ENCODE measurements at regions not wholly inside any gene's neighbourhood (a gene's known extent, or its start where the extent isn't known, plus 50 kb on each side); places are given as distances from the start of the nearest gene placed in this dataset.

DNA sequence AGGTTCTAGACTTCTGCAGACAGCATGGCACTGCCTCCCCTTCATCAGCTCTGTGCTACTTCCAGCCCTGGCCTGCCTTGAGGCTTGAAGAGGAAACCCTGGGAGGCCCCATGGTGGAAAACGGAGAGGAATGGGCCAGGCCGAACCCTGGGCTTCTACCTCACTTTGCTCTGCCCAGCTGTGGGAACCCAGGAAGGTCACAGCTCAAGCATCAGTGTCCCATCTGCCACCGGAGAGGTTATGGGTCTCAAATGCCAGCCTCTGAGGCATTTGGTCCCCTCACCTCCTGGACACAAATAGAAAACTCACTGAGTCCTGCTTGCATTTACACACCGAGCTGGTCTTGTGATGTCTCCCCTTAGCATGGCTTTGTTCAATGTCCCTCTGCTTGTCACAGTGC is 80.1 kb upstream of the ALDH1B1 start:
- DNase-seq, result no peak

DNA sequence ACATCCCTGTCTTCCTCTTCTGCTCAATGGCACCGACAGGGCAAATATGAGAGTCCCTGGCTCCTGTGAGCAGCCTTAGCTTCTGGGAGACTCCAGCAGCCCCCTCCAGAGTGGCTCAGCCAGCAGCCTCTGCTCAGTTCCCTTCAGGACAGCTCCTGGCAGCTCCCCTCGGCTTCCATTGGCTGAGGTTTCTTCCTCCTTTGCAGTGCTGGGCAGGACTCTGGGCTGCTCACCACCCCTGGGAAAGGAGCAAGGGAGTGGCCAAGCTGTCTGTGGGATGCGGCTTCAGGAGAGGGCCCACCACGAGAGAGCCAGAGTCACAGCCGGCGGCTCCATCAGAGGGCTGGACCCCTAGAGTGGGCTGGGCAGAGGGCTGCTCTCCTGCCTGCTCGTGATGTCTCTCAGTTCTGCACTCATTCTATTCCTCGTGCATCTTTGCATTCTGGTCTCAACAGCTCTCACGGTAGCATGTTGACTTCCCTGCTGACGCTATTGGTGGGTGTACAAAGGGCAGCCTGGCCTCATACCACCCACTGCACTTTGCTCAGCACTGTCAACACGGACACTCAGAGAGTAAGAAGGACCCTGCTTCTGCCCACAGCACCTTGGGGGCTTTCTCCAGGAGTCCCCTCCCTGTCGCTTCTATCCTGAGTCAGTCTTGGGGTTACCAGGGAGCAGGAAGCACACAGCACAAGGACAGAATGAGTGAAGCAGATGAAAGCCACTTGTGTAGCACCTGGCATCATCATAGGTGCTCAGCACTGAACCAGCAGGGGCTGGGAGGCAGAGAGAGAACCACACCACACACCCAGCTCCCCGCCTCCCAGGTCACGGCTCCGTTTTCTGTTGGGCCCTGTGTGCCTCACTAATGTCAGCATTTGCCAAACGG is 80.9 kb upstream of the ALDH1B1 start:
- no peak for DNase-seq

DNA sequence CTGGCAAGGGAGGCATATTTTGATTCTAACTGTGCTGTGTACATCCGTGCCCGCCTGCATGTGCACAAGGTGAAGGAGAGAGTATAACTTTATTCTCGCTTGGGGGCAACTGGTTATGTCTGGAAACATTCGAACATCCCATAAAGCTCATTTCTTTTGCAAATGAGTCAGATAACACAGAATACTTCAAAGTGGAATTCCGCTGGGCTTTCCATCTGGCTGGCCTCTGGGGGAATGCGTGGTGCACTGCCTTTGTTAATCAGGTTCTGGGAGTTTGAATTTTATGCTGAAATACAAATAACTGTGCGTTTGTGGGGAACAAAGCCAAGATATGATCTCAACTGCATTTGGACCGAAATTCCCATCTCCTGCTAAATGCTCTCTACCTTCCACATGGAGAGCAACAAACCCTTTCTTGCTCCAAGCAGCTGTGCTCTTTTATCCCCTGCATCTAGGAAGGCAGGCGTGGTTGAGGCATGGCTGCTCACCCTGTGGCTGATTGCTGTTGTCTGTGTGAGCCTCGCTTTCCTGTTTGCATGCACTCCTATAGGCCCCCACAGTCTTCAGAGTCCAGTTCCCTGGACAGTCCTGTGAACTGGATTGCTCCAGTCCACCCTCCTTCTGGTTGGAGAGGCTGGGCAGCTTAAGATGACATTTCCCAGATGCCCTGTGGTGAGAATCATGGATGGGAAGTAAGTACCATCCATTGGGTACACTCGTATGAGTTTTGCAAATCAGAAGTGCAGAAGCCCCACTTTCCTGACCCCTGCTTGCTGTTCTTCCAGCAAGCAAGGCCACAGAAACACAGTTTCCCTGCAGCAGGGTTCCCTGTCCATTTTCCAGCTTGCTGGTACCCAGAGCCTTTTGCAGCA is 82.9 kb upstream of the ALDH1B1 start:
- no peak for DNase-seq

DNA sequence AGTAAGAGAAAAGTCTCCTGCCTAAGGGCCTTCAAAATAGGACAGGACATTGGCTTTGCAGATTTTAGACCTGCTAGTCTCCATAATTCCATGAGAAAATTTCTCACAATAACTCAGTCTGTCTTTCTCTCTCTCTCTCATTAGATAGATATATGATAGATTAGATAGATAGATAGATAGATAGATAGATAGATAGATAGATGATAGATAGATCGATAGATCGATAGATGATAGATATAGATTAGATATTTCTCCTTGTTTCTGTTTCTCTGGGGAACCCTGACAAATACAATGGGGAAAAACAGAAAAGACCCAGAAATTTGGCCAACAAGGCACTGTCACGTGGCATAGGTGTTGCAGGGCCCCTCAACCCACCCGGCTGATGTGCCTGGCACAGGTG is 84.4 kb upstream of the ALDH1B1 start:
- no peak for DNase-seq

DNA sequence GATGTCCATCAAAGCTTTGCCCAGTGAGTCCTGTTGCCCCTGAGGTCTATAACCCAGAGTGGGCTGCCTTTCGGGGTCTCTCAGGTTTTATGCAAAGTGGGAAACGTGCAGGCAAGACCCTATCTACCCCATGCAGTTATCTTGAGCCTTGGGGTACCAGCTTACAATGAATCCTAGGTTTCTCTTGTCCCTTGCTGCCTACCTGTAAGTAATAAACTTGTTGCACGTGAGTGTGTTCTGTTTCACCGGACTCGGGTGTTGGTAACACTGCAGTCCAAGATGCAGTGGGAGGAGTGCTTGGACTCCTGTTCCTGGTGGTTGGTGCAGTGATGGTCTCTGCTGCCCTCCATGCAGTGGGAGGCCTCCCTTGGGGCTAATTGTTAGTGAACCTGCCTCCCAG is 85.6 kb upstream of the ALDH1B1 start:
- DNase-seq, result no peak

DNA sequence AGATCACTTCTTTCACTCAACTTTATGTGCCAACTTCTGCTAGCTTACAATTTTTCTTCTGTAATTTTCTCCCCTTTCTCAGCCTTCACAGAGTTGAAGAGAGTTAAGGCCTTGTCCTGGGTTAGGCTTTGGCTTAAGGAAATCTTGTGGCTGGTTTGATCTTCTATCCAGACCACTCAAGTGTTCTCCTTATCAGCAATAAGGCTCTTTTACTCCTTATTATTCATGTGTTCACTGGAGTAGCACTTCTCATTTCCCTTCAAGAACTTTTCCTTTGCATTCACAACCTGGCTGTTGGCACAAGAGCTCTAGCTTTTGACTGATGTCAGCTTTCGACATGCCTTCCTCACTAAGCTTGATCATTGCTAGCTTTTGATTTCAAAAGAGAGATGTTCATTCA is 86.9 kb upstream of the ALDH1B1 start:
- DNase-seq, result no peak

DNA sequence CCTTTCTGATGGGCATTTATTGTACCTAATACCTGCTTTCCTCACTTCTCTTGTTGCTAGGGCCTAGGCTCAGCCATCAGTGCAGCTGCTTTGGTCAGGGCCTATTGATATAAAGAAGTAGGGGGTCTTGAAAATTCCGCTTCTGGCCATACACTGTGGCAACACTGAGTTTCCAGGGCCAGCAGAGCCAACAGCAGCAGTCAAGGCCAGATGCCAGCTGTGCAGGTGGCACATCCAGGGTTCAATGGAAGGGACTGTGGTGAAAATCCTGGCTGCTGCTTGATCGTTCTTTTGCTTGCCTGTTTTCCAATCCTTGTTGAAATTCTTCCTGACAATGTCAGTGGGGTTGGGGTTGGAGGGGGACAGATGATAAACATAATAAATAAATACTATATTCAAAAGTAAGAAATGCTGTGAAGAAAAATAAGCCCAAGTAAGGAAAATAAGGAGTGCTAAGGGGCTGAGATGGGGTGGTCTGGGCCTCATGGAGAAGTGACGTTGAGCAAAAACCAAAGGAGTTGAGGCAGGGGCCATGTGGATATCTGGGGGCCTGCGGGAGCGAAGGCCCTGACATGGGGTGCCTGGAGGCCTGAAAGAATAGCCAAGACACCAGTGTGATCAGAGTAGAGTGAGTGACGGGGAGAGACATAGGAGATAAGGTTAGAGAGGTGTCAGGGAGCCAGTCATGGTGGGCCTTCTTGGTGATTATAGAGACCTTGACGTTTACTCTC is 91.0 kb upstream of the ALDH1B1 start:
- DNase-seq, result no peak

DNA sequence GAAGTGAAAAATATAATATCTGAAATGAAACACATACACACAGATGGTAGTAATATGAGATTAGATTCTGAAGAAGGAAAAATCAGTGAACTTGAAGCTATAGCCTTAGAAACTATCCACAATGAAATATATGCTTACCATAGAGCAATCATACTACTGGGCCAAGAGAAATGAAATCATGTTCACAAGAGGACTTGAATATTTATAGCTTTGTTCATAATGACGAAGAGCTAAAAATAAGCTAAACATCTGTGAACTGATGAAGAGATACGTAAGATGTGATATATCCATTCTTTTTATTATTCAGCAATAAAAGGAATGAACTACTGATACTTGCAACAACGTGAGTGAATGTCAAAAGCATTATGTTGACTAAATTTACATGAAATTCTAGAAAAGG is 92.6 kb upstream of the ALDH1B1 start:
- no peak for DNase-seq

DNA sequence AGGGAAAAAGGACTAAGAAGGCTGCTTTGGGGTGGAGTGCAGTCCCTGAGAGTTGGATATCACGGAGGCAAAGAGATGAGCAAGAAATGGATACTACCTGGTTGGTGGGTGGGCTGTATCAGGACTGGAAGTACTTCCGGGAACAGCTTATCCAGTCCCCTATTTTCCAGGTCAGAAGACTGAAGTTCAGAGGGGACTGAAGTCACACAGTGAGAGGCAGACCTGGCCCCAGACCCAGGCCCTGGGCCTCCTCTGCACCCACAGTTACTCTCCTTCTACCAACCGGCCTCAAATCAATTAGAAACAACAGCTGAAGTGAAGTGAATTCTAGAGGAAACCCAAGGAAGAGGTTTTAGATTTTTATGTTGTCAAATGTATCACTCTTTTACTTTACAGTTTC is 93.6 kb upstream of the ALDH1B1 start:
- no peak for DNase-seq

DNA sequence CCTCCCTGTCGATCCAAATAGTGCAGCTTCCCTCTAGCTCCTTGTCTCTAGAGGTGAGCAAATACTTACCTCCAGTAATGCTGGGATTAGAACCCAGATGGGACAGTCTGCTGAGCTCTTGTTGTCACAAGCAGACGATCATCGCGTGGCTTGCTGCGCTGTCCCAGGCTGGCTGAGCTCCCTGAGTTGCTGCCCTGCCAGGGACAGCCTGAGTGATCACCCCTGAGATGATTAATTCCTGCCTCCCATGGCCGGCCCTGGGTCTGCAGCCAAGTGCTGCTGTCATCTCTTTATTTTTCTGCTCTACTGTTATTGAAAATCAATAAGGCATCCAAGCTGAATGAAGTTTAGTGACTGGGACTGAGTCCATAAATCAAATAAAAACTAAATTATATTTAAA is 94.0 kb upstream of the ALDH1B1 start:
- DNase-seq, result no peak

DNA sequence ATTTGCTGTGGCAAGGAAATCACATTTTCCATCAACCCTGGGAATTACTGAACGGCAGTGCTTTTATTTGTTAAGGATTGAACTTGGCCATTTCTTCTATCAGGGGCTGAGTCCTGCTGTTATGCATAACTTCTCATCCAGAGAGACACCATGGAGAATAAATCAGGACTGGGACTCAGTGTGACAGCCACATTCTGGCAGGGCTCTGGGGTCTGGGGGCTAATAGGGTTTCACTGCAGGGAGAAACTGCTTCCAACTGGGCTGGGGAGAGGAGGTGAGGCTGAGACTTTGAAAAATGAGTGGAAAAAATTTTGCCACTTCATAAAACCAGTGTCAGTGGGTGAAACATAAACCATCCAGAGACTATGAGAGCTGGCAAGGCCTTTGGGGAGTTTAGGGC is 95.7 kb upstream of the ALDH1B1 start:
- no peak for DNase-seq

DNA sequence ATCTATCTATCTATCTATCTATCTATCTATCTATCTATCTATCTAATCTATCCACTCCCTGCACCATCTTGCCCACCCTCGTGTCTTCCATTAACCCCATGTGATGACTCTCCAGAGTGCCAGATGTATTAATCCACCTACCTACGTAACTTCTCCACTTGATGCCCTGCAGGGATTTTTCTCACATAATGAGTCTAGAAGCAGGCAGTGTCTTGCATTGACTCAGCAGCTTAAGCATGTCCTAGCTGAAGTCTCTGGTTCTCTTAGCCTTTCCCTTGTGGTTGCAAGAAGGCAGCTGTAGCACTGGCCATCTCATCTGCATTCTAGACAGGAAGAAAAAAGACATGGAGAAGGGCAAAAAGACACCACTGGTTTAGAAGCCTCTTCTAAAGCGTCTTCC is 96.7 kb upstream of the ALDH1B1 start:
- DNase-seq, result no peak

DNA sequence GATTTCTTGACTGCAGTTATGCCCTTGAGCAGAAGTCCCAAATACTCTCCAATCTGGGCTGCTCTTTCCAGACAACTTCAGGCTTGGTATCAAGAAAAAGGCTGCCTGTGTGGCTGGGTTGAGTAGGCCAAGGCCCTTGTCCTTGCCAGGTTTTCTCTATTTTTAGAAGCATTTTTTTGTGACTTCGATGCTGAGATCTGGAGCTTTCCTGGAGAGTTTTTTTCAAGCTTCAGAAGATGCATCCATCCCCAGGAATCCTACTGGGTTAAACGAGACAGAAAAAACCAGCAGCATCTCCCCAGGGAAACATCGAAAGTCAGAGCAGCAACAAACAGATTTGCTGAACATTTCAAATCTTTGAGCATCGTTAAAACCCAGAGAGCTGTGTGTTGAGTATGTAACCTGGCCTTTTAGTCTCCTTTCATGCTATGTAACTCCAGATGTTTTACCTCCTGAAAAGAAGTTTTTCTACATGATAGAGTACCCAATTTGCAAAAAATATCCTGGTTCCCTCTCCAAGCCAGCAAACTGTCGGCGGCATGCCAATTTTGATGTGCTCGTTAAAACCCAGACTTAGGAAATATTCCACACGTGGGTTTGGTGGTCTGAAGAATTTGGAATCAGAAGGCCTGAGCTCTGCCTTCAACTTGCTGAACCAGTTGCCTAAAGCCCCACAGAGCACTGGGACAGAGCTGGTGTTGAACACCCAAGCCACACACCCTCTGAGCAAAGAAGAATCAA is 98.1 kb upstream of the ALDH1B1 start:
- no peak for DNase-seq

DNA sequence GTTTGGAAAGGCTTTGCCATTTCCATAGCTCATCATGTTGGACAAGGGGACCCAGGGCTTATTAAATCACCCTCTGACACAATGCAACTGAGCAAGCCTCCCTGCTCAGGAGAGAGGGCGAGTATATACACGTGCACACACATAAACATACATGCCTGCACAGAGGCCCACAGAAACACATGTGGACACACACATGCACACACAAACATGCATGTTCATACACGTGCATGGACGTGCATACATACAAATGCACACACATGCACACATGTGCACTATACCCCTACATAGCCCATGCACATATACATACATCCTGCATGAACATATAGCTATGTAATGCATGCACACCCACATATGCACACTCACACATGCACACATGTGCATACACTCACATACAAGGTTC is 99.5 kb upstream of the ALDH1B1 start:
- no peak for DNase-seq

DNA sequence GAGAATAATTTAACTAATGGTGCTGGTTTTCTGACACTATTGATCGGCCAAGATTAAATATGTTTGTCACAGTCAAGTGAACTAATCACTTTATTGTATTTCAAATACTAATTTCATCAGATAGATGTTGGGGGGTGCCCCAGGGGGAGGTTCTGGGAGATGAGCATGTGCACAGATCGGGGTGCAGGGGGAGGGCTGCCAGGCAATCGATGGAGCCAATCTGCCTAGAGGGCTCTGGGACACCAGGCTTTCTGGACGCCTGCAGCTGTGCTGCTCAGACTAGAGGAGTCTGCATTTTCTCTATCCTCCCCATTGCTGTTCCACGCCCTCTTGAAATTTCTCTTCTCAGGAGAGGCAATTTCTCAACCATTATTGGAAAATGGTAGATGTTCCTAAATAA is 100.0 kb upstream of the ALDH1B1 start:
- DNase-seq, result no peak

DNA sequence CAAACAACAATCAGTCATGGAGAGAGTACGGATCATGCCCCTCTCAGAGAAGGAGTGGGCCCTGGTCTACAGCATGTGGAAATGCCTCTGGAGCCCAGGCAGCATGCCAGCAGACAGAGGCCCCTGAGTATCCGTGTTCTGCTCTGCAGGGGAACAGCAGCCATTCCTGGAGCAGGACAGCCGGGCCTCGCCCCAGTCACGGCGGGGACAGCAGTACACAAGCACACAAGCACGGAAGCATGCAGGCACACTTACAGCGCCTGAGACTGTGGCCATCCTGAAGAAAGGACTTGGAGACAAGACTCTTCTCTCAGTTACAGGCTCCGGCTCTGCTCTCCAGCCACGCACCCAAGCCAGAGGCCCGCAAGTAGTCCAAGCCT is 102.6 kb upstream of the ALDH1B1 start:
- no peak for DNase-seq

DNA sequence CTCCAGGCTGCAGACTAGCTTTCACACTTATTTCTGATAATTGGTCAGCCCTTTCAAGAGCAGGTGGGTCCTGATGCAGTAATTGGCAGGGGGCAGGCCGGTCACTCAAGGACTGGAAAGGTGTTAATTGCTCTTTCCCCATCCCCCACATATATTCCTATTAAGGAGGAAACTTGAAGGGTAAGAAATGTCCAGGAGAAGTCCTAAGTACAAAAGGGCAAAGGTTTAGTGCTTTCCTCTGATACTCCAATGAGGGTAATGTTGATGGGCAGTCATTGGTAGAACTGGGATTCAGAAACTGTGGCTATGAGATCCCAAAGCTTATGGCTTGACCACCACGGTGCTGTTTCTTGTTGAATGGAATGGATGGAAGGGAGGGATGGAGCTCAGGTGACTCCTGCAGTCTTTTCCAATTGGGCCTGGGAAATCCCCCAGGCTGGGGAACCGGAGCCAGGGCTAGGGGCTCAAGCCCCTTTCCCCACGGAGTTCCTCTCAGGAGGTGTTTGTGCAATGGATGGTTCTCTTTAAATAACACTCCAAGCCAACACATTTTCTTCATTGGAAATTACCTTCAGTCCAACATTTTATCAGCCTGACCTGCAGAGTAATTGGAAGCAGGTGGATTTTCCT is 103.2 kb upstream of the ALDH1B1 start:
- no peak for DNase-seq

DNA sequence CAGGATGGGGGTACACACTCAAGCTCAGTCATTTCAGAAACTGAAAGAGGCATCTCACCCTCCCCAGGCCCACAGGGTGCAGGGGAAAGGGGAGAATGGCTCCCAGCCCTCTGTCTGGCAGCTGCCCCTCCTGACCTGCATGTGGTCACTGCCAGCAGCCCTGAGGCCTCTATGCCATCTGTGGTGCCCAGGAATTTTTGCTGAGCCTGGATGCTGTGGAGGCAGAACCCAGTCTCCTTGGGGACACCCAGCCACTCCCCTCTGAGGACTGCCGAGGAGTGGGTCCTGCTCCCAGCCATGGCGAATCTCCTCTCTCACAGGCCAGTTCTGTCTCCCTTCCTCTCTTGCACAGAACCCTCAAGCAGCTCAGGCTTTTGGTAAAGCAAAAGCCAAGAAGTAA is 104.0 kb upstream of the ALDH1B1 start:
- DNase-seq, result no peak

DNA sequence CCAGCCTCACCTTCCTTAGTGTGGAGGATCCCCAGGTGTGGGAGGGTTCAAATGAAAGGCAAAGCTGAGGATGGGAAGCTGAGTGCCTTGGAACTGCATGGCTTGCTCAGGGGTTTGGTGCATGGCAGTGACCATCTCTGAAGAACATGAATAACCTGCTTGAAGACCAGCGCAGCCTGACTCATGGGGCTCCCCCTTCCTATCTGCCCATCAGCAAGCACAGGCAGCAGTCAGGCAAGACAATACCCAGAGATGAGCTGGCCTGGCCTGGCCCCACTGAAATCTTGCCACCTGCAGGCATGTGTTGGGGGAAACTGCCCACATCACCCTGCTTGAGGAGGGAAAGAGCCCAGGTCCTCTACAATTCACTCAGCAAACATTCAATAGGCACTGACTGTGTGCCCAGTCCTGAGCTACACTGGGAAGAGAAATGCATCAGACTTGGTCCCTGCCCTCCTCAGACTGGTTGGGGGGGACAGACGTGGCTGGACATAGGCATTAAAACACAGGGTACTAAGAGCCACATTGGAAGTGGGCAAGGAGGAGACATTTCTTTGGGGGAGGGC is 105.0 kb upstream of the ALDH1B1 start:
- DNase-seq, result no peak

DNA sequence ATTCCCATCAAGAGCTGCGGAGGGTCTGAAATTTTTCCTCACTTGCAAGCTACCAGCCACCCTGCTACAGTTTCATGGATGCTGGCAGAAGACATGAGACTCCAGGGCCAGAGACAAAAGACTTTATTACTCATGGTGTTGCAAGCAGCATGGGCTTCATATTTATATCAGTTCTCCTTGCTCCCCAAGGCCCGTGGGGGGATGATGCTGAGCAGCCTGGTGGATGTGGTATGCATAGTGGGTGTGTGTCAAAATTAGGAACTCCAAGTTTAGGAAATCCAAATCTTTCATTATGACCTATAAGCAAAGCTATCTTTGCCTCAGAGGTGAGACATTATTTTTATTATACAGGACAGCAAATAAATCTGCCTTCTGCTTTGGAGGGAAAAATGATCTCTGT is 105.7 kb upstream of the ALDH1B1 start:
- no peak for DNase-seq

DNA sequence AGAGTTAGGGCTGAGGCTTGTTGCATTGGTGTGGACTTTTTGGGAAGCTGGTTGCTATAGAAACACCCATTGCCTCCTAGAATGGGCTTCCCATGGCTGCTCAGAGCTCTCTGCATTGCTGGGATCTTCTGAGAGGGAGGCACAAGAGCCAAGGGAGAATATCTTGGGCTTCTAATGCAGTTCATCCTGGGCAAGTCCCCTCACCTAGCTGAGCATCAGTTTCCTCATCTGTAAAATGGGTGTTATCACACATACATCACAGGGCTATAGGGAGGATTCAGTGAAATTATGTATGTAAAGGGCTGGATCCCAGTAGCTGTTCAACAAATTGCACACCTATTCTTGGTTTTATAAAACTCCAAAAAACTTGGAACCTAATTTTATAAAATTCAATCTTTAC is 106.1 kb upstream of the ALDH1B1 start:
- DNase-seq, result no peak

DNA sequence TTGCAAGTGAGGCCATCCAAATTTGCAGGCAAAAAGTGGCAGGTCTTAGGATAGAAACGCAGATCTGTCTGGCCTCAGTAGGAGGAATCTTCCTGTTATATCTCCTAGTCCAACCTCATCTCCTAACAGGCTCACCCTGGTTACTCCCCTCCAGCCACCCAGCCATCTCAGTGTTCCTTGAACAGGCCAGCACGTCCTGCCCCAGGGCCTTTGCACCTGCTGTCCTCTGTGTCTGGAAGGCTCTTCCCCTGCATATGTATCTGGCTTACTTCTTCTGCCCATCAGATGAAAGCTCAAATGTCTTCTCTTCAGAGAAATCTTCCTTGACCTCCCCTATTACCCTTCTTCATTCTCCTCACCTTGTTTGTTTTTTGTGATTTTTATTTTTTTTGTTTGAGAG is 107.3 kb upstream of the ALDH1B1 start:
- no peak for DNase-seq

Measured in KG1 (cell line).